ENCODE measurements at regions not wholly inside any gene's neighbourhood (a gene's known extent, or its start where the extent isn't known, plus 50 kb on each side); places are given as distances from the start of the nearest gene placed in this dataset.

- DNase-seq: no peak
- no peaks in the 10 kb centered on the region for H3K36me3 ChIP-seq (ENCODE audit: insufficient read depth, low read length)
- CTCF ChIA-PET: no interaction called here
- H3K27ac ChIP-seq (ENCODE audit: low read depth in 1 of 2, low read length in 2 of 2): no peak overlapping the region
- H3K4me1 Mint-ChIP-seq (ENCODE audit: low read depth): no peaks in the 10 kb centered on the region
- no peaks in the 10 kb centered on the region for H3K36me3 Mint-ChIP-seq (ENCODE audit: low read depth)
- peaks cover 3 to 7% of the 10 kb centered on the region in 2 experiments for H3K27me3 ChIP-seq (ENCODE audit: control insufficient read depth in 1 of 2, insufficient read depth in 2 of 2, low read length in 2 of 2)
- peaks cover 3 to 7% of the 10 kb centered on the region in 2 experiments for H3K9me3 ChIP-seq (ENCODE audit: control insufficient read depth in 1 of 2, insufficient read depth in 1 of 2, low read length in 2 of 2)
- POLR2A ChIA-PET: no interaction called here
- TF ChIP-seq CTCF (IDR thresholded peaks at IDR 0.05): no peak
- ATAC-seq (ENCODE audit: poor library complexity): no peak
- no peak overlapping the region for H3K4me3 Mint-ChIP-seq
- no peak overlapping the region for H3K27ac Mint-ChIP-seq
- H3K4me1 ChIP-seq (ENCODE audit: insufficient read depth, low read length): no peaks in the 10 kb centered on the region
- no peaks in the 10 kb centered on the region for H3K9me3 Mint-ChIP-seq
- no peak overlapping the region for H3K4me3 ChIP-seq (ENCODE audit: low read length)
- intact Hi-C loops (cut with DNase I, micrococcal nuclease): no loop called here
- peaks cover 22% of the 10 kb centered on the region for H3K27me3 Mint-ChIP-seq
Observed at GRCh38 chr2:136487421-136487820, 277.9 kb upstream of the THSD7B start.

GRCh38 chr2:136486115-136486514, 279.2 kb upstream of the THSD7B start:
- H3K4me1 ChIP-seq (ENCODE audit: insufficient read depth, low read length): no peaks in the 10 kb centered on the region
- no peak overlapping the region for H3K4me3 ChIP-seq (ENCODE audit: low read length)
- DNase-seq (no peak), ATAC-seq (ENCODE audit: poor library complexity) (no peak)
- POLR2A ChIA-PET: no interaction called here
- Mint-ChIP-seq H3K36me3 (ENCODE audit: low read depth) (no peaks in the 10 kb centered on the region), H3K9me3 (no peaks in the 10 kb centered on the region), H3K4me3 (no peak overlapping the region), H3K4me1 (ENCODE audit: low read depth) (no peaks in the 10 kb centered on the region), H3K27ac (no peak overlapping the region), H3K27me3 (peaks cover 11% of the 10 kb centered on the region)
- no peak overlapping the region for H3K27ac ChIP-seq (ENCODE audit: low read depth in 1 of 2, low read length in 2 of 2)
- H3K9me3 ChIP-seq (ENCODE audit: control insufficient read depth in 1 of 2, insufficient read depth in 1 of 2, low read length in 2 of 2): no peaks in the 10 kb centered on the region
- CTCF ChIA-PET: no interaction called here
- H3K36me3 ChIP-seq (ENCODE audit: insufficient read depth, low read length): no peaks in the 10 kb centered on the region
- H3K27me3 ChIP-seq (ENCODE audit: control insufficient read depth in 1 of 2, insufficient read depth in 2 of 2, low read length in 2 of 2): peaks cover 0 to 7% of the 10 kb centered on the region in 2 experiments
- TF ChIP-seq CTCF (IDR thresholded peaks at IDR 0.05): no peak
- intact Hi-C loops (cut with DNase I, micrococcal nuclease): no loop called here

GRCh38 chr2:136482966-136483365, 282.4 kb upstream of the THSD7B start:
- no peaks in the 10 kb centered on the region for H3K36me3 ChIP-seq (ENCODE audit: insufficient read depth, low read length)
- H3K4me1 Mint-ChIP-seq (ENCODE audit: low read depth): no peaks in the 10 kb centered on the region
- TF ChIP-seq CTCF (IDR thresholded peaks at IDR 0.05): no peak
- H3K4me1 ChIP-seq (ENCODE audit: insufficient read depth, low read length): no peaks in the 10 kb centered on the region
- peaks cover 11 to 13% of the 10 kb centered on the region in 2 experiments for H3K9me3 ChIP-seq (ENCODE audit: control insufficient read depth in 1 of 2, insufficient read depth in 1 of 2, low read length in 2 of 2)
- H3K27me3 Mint-ChIP-seq: peaks cover 15% of the 10 kb centered on the region
- no peak for DNase-seq
- no peak overlapping the region for H3K27ac ChIP-seq (ENCODE audit: low read depth in 1 of 2, low read length in 2 of 2)
- no peaks in the 10 kb centered on the region for H3K36me3 Mint-ChIP-seq (ENCODE audit: low read depth)
- peaks cover 5 to 7% of the 10 kb centered on the region in 2 experiments for H3K27me3 ChIP-seq (ENCODE audit: control insufficient read depth in 1 of 2, insufficient read depth in 2 of 2, low read length in 2 of 2)
- ChIA-PET POLR2A (no interaction called here), CTCF (interaction anchor here (1.2 kb wide), 1 partner anchor 15 kb away, joined by 3 read pairs; no protein-coding TSS in a partner anchor)
- intact Hi-C loops (cut with DNase I, micrococcal nuclease): no loop called here
- H3K27ac Mint-ChIP-seq: no peak overlapping the region
- ATAC-seq (ENCODE audit: poor library complexity): no peak
- no peak overlapping the region for H3K4me3 Mint-ChIP-seq
- H3K4me3 ChIP-seq (ENCODE audit: low read length): no peak overlapping the region
- H3K9me3 Mint-ChIP-seq: peaks cover 7% of the 10 kb centered on the region
